ENCODE measurements at regions not wholly inside any gene's neighbourhood (a gene's known extent, or its start where the extent isn't known, plus 50 kb on each side); places are given as distances from the start of the nearest gene placed in this dataset.

- TF ChIP-seq ZNF274 (IDR thresholded peaks at IDR 0.05; ENCODE audit: low read depth, low read length) (no peak), YY1 (IDR thresholded peaks at IDR 0.05; ENCODE audit: insufficient read depth, insufficient read length) (no peak), SUZ12 (IDR thresholded peaks at IDR 0.05; ENCODE audit: extremely low read depth, insufficient read depth, insufficient read length) (no peak)
- Histone ChIP-seq H3K4me1 (ENCODE audit: insufficient read depth, insufficient read length) (no peaks in the 10 kb centered on the region), H3K27me3 (ENCODE audit: insufficient read depth, insufficient read length) (no peaks in the 10 kb centered on the region), H3K4me3 (ENCODE audit: insufficient read length, low read depth) (no peak overlapping the region), H3K9me3 (ENCODE audit: insufficient read depth, low read length) (no peaks in the 10 kb centered on the region), H3K36me3 (ENCODE audit: insufficient read depth, insufficient read length, low read length) (no peaks in the 10 kb centered on the region), H3K9ac (ENCODE audit: insufficient read length, low read depth) (no peak overlapping the region)
- no peak for DNase-seq (ENCODE audit: low read depth, low spot score)
Measured at GRCh38 chr10:1942478-1942877, 205.2 kb upstream of the ADARB2 start.

DNA sequence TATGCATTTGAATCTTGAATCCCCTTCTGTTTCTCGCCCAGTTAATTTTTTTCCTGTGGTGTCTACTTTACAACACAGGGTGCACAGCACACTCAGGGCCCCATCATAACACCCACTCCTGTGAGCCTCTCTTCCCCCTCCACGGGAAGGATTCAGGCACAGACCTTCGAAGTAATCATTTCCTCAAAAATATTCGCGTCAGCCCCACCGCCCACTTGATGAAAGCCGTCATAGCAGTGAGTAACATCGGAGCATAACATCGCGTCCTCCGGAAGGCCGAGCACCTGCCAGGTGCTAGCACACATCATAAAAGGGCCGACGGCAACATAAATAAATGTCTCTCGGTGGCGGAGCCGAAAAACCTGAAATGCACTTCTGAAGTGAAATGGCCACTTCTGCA, 201.7 kb upstream of the ADARB2 start:
- Histone ChIP-seq H3K36me3 (ENCODE audit: insufficient read depth, insufficient read length, low read length) (no peaks in the 10 kb centered on the region), H3K9ac (ENCODE audit: insufficient read length, low read depth) (no peak overlapping the region), H3K27me3 (ENCODE audit: insufficient read depth, insufficient read length) (no peaks in the 10 kb centered on the region), H3K4me3 (ENCODE audit: insufficient read length, low read depth) (no peak overlapping the region), H3K4me1 (ENCODE audit: insufficient read depth, insufficient read length) (no peaks in the 10 kb centered on the region), H3K9me3 (ENCODE audit: insufficient read depth, low read length) (no peaks in the 10 kb centered on the region)
- no peak for TF ChIP-seq SUZ12 (IDR thresholded peaks at IDR 0.05; ENCODE audit: extremely low read depth, insufficient read depth, insufficient read length)
- TF ChIP-seq YY1 (IDR thresholded peaks at IDR 0.05; ENCODE audit: insufficient read depth, insufficient read length), result no peak
- TF ChIP-seq ZNF274 (IDR thresholded peaks at IDR 0.05; ENCODE audit: low read depth, low read length), result no peak
- DNase-seq (ENCODE audit: low read depth, low spot score), result no peak

- Histone ChIP-seq H3K27me3 (ENCODE audit: insufficient read depth, insufficient read length) (no peaks in the 10 kb centered on the region), H3K36me3 (ENCODE audit: insufficient read depth, insufficient read length, low read length) (no peaks in the 10 kb centered on the region), H3K4me1 (ENCODE audit: insufficient read depth, insufficient read length) (no peaks in the 10 kb centered on the region), H3K9ac (ENCODE audit: insufficient read length, low read depth) (no peak overlapping the region), H3K4me3 (ENCODE audit: insufficient read length, low read depth) (no peak overlapping the region), H3K9me3 (ENCODE audit: insufficient read depth, low read length) (no peaks in the 10 kb centered on the region)
- no peak for DNase-seq (ENCODE audit: low read depth, low spot score)
- TF ChIP-seq SUZ12 (IDR thresholded peaks at IDR 0.05; ENCODE audit: extremely low read depth, insufficient read depth, insufficient read length), result no peak
- TF ChIP-seq ZNF274 (IDR thresholded peaks at IDR 0.05; ENCODE audit: low read depth, low read length), result no peak
- TF ChIP-seq YY1 (IDR thresholded peaks at IDR 0.05; ENCODE audit: insufficient read depth, insufficient read length), result no peak
Measured at GRCh38 chr10:1938317-1938716, 201.0 kb upstream of the ADARB2 start.

DNA sequence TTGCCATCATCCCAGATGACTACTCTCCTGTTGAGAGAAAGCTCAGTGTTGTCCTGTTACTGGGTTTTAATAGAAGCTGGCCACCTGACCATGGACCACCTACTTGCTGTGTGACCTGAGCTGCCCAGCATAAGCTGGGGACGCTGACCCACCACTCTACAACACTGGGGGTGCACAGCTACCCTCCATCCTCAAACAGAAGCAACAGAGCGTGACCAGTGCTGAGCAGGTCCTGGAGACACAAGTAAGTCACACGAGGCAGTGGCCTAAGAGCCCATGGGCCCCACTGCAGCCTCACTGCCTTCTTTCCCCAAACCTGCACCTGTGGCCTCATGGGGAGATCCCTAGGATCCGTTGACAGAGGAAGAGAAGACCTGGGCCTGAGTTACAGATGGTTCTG, 198.6 kb upstream of the ADARB2 start:
- no peaks in the 10 kb centered on the region for H3K36me3 ChIP-seq (ENCODE audit: insufficient read depth, insufficient read length, low read length)
- H3K9me3 ChIP-seq (ENCODE audit: insufficient read depth, low read length), result no peaks in the 10 kb centered on the region
- no peaks in the 10 kb centered on the region for H3K4me1 ChIP-seq (ENCODE audit: insufficient read depth, insufficient read length)
- no peak for DNase-seq (ENCODE audit: low read depth, low spot score)
- H3K4me3 ChIP-seq (ENCODE audit: insufficient read length, low read depth), result no peak overlapping the region
- H3K9ac ChIP-seq (ENCODE audit: insufficient read length, low read depth), result no peak overlapping the region
- H3K27me3 ChIP-seq (ENCODE audit: insufficient read depth, insufficient read length), result no peaks in the 10 kb centered on the region
- TF ChIP-seq ZNF274 (IDR thresholded peaks at IDR 0.05; ENCODE audit: low read depth, low read length) (no peak), YY1 (IDR thresholded peaks at IDR 0.05; ENCODE audit: insufficient read depth, insufficient read length) (no peak), SUZ12 (IDR thresholded peaks at IDR 0.05; ENCODE audit: extremely low read depth, insufficient read depth, insufficient read length) (no peak)

DNA sequence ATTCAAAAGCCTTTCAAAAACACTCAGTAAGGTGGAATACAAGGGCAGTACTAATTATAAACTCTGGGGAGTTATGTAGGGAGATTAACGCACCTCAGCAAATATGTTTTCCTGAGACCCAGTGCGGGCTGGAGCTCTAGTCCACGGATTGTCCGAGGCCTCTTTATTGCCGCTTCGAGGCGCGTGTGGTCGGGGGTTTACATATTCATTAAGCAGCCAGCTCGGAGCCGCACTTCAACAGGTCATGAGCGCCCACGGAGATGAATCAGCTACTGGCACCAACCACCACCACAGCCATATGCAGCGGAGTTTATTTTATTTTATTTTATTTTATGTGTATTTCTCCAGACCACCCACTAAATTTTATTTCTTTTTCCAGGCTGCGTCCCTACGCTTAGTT, 195.9 kb upstream of the ADARB2 start:
- Histone ChIP-seq H3K36me3 (ENCODE audit: insufficient read depth, insufficient read length, low read length) (no peaks in the 10 kb centered on the region), H3K27me3 (ENCODE audit: insufficient read depth, insufficient read length) (no peaks in the 10 kb centered on the region), H3K4me1 (ENCODE audit: insufficient read depth, insufficient read length) (no peaks in the 10 kb centered on the region), H3K4me3 (ENCODE audit: insufficient read length, low read depth) (no peak overlapping the region), H3K9ac (ENCODE audit: insufficient read length, low read depth) (no peak overlapping the region), H3K9me3 (ENCODE audit: insufficient read depth, low read length) (no peaks in the 10 kb centered on the region)
- no peak for DNase-seq (ENCODE audit: low read depth, low spot score)
- TF ChIP-seq SUZ12 (IDR thresholded peaks at IDR 0.05; ENCODE audit: extremely low read depth, insufficient read depth, insufficient read length), result no peak
- no peak for TF ChIP-seq YY1 (IDR thresholded peaks at IDR 0.05; ENCODE audit: insufficient read depth, insufficient read length)
- no peak for TF ChIP-seq ZNF274 (IDR thresholded peaks at IDR 0.05; ENCODE audit: low read depth, low read length)

DNA sequence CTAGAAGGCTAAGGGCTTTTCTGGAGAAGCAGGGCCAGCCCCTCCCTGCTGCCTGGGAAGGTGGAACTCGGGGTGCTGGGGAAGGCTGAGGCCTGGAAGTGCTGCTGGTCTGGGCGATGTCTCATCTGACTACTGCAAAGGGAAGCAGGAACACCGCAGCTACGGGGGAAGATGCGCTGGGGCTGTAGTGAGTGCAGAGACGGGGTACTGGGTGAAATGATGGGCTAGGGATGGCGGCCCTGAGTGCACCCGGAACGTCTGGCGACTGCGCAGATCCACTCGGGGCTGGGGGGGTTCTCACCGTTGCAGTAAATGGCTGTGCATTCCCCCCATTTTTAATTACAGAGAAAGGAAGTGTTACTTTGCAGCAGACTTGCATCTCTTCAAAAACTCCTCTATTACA, 195.4 kb upstream of the ADARB2 start:
- H3K9ac ChIP-seq (ENCODE audit: insufficient read length, low read depth), result no peak overlapping the region

DNA sequence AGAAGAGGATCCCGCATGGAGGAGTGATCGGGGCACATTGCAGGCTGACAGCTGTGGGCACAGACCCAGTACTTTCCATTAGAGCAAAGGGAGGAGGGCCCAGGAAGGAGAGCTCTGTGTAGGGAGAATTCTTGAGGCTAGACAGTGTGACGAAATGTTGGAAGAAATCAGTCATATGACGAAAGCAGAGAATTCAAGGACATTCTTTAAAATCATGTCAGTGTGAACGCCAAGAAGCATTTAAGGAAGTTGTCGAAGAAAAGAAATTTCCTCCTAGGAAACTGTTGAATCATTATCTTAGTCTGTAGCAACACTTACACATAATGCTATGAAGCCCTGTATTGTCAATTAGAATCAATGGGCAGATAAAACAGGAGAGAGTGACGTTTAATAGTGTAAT, 191.3 kb upstream of the ADARB2 start:
- no peak overlapping the region for H3K9ac ChIP-seq (ENCODE audit: insufficient read length, low read depth)
- DNase-seq (ENCODE audit: low read depth, low spot score), result no peak
- TF ChIP-seq YY1 (IDR thresholded peaks at IDR 0.05; ENCODE audit: insufficient read depth, insufficient read length) (no peak), ZNF274 (IDR thresholded peaks at IDR 0.05; ENCODE audit: low read depth, low read length) (no peak), SUZ12 (IDR thresholded peaks at IDR 0.05; ENCODE audit: extremely low read depth, insufficient read depth, insufficient read length) (no peak)

More for the DNA sequence above, 195.4 kb upstream of the ADARB2 start:
- Histone ChIP-seq H3K36me3 (ENCODE audit: insufficient read depth, insufficient read length, low read length) (no peaks in the 10 kb centered on the region), H3K9me3 (ENCODE audit: insufficient read depth, low read length) (no peaks in the 10 kb centered on the region), H3K27me3 (ENCODE audit: insufficient read depth, insufficient read length) (no peaks in the 10 kb centered on the region), H3K4me1 (ENCODE audit: insufficient read depth, insufficient read length) (no peaks in the 10 kb centered on the region), H3K4me3 (ENCODE audit: insufficient read length, low read depth) (no peak overlapping the region)
- DNase-seq (ENCODE audit: low read depth, low spot score), result no peak
- no peak for TF ChIP-seq SUZ12 (IDR thresholded peaks at IDR 0.05; ENCODE audit: extremely low read depth, insufficient read depth, insufficient read length)
- no peak for TF ChIP-seq ZNF274 (IDR thresholded peaks at IDR 0.05; ENCODE audit: low read depth, low read length)
- no peak for TF ChIP-seq YY1 (IDR thresholded peaks at IDR 0.05; ENCODE audit: insufficient read depth, insufficient read length)

DNA sequence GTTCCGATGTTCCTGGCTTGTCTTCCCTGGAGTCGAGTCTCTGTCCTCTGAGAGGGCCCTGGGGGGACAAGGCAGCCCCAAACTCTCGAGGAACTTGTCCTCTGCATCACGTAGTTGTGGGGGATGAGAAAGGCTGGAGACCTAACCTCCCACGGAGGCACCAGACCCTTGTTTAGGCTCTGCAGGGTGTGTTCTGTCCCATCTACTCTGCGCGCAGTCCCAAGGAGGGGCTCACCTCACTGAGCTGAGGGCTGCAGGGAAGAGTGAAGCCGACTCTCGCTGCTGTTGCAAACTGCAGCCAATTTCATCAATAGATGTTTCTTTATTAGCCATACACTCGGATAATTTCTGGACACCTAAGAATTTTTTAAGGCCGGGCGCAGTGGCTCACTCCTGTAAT, 186.7 kb upstream of the ADARB2 start:
- Histone ChIP-seq H3K9me3 (ENCODE audit: insufficient read depth, low read length) (no peaks in the 10 kb centered on the region), H3K4me3 (ENCODE audit: insufficient read length, low read depth) (no peak overlapping the region), H3K36me3 (ENCODE audit: insufficient read depth, insufficient read length, low read length) (no peaks in the 10 kb centered on the region), H3K4me1 (ENCODE audit: insufficient read depth, insufficient read length) (no peaks in the 10 kb centered on the region), H3K9ac (ENCODE audit: insufficient read length, low read depth) (no peak overlapping the region), H3K27me3 (ENCODE audit: insufficient read depth, insufficient read length) (no peaks in the 10 kb centered on the region)
- TF ChIP-seq YY1 (IDR thresholded peaks at IDR 0.05; ENCODE audit: insufficient read depth, insufficient read length) (no peak), ZNF274 (IDR thresholded peaks at IDR 0.05; ENCODE audit: low read depth, low read length) (no peak), SUZ12 (IDR thresholded peaks at IDR 0.05; ENCODE audit: extremely low read depth, insufficient read depth, insufficient read length) (no peak)
- no peak for DNase-seq (ENCODE audit: low read depth, low spot score)

More for the DNA sequence above, 191.3 kb upstream of the ADARB2 start:
- H3K36me3 ChIP-seq (ENCODE audit: insufficient read depth, insufficient read length, low read length), result no peaks in the 10 kb centered on the region
- H3K4me3 ChIP-seq (ENCODE audit: insufficient read length, low read depth), result no peak overlapping the region
- no peaks in the 10 kb centered on the region for H3K27me3 ChIP-seq (ENCODE audit: insufficient read depth, insufficient read length)
- H3K9me3 ChIP-seq (ENCODE audit: insufficient read depth, low read length), result no peaks in the 10 kb centered on the region
- H3K4me1 ChIP-seq (ENCODE audit: insufficient read depth, insufficient read length), result no peaks in the 10 kb centered on the region

Data from NT2/D1 (cell line).